Ectodermal cell (in vitro differentiated cells): ENCODE measurements at regions not wholly inside any gene's neighbourhood (a gene's known extent, or its start where the extent isn't known, plus 50 kb on each side); places are given as distances from the start of the nearest gene placed in this dataset.
"Not testable (repeated sequence)": the region's sequence is repeated elsewhere in the genome, so short reads cannot be mapped to it uniquely, and the experiment has no call there.

Experiments
- H3K27ac ChIP-seq: 2 replicates; pipeline ENCODE4 v1.7.0; 2013; ENCODE audit warnings: mild to moderate bottlenecking, low read depth, low read length; ENCODE audit not compliant: insufficient read depth, poor library complexity, severe bottlenecking
- H3K27me3 ChIP-seq: 2 replicates; pipeline ENCODE4 v1.7.0; 2013; ENCODE audit warnings: mild to moderate bottlenecking, low read length; ENCODE audit not compliant: insufficient read depth, control insufficient read depth, poor library complexity, severe bottlenecking
- H3K36me3 ChIP-seq: one replicate; pipeline ENCODE4 v1.7.0; 2013; ENCODE audit warnings: low read length; ENCODE audit not compliant: control insufficient read depth, insufficient read depth
- H3K4me1 ChIP-seq: one replicate; pipeline ENCODE4 v1.7.0; 2013; ENCODE audit warnings: low read length; ENCODE audit not compliant: control insufficient read depth, insufficient read depth
- H3K4me3 ChIP-seq: 2 replicates; pipeline ENCODE4 v1.7.0; 2013; ENCODE audit warnings: low read depth, low read length, control low read depth; ENCODE audit not compliant: insufficient read depth
- H3K9me3 ChIP-seq: 2 replicates; pipeline ENCODE4 v1.7.0; 2013; ENCODE audit warnings: mild to moderate bottlenecking, low read length, moderate library complexity; ENCODE audit not compliant: control insufficient read depth
- WGBS, 2 experiments: methylation state at CpG; one replicate each; pipeline ENCODE4 v1.1.7; 2013; ENCODE audit warnings: missing lambda C conversion rate in 2 of 2; 5-methylcytosine and 5-hydroxymethylcytosine counted together

GRCh38 chr4:107439401-107439800 lies 280.6 kb downstream of the PAPSS1 start:
- WGBS, 2 experiments, result 93 to 96% methylated on average over 3 of the region's 3 CpGs
- no peak overlapping the region for H3K4me3 ChIP-seq
- no peaks in the 10 kb centered on the region for H3K36me3 ChIP-seq
- no peaks in the 10 kb centered on the region for H3K9me3 ChIP-seq
- no peaks in the 10 kb centered on the region for H3K4me1 ChIP-seq
- H3K27me3 ChIP-seq, result no peaks in the 10 kb centered on the region
- H3K27ac ChIP-seq, result no peak overlapping the region

DNA sequence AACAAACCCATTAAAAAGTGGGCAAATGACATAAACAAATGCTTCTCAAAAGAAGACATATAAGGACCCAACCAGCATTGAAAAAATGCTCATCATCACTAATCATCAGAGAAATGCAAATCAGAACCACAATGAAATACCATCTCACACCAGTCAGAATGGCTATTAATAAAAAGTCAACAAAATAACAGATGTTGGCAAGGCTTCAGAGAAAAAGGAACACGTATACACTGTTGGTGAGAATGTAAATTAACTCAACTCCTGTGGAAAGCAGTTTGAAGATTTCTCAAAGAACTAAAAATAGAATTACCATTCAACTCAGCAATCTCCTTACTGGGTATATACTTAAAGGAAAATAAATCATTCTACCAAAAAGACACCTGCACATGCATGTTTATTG lies 283.6 kb downstream of the PAPSS1 start:
- WGBS, 2 experiments, result 100% methylated on average over 1 of the region's 1 CpG; no CpG with 5 or more reads in 1 of the 2 experiments
- H3K36me3 ChIP-seq, H3K4me3 ChIP-seq, H3K27ac ChIP-seq, H3K27me3 ChIP-seq, H3K9me3 ChIP-seq, H3K4me1 ChIP-seq: not testable (repeated sequence)

DNA sequence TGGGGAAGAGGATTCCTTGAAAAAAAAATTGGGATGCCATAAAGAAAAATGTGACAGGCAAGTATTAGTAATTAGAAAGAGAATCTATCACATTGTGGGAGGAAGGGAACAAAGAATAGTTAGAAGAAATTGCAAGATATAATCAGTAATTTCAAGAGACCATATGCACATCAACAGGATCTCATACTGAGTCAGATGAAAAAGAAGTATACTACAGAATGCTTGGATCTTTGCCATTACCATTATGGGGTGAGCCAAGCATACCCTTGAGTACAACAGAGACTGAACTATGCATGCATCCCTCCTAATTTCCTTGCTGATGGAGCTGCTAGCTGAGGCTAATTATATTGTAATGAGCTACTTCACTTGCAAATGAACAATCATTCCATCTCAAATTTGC lies 287.6 kb downstream of the PAPSS1 start:
- Histone ChIP-seq H3K4me3 (no peak overlapping the region), H3K4me1 (no peaks in the 10 kb centered on the region), H3K36me3 (no peaks in the 10 kb centered on the region), H3K27me3 (no peaks in the 10 kb centered on the region), H3K27ac (no peak overlapping the region), H3K9me3 (no peaks in the 10 kb centered on the region)

GRCh38 chr4:107423677-107424405 lies 296.2 kb downstream of the PAPSS1 start:
- Histone ChIP-seq H3K4me3 (no peak overlapping the region), H3K4me1 (no peaks in the 10 kb centered on the region), H3K27me3 (no peaks in the 10 kb centered on the region)

DNA sequence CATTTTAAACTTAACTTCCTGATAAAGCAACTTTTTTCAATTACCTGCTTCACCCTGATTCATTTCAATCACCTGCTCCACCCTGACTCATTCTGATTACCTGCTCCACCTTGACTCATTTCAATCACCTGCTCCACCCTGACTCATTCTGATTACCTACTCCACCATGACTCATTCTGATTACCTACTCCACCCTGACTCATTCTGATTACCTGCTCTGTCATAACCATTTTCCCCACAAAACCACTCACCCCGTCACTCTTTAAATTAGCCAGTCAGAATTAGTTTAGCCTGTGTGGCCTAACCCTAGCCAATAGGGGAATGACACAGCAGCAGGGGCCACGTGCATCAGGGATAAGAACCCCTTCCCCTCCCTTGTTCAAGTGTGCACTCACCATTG lies 300.5 kb downstream of the PAPSS1 start:
- not testable (repeated sequence) for H3K27ac ChIP-seq, H3K9me3 ChIP-seq, H3K4me3 ChIP-seq, H3K27me3 ChIP-seq, H3K4me1 ChIP-seq, H3K36me3 ChIP-seq
- 80 to 92% methylated on average over 2 of the region's 2 CpGs for WGBS, 2 experiments

More at GRCh38 chr4:107423677-107424405, 296.2 kb downstream of the PAPSS1 start:
- 75 to 91% methylated on average over 2 of the region's 2 CpGs for WGBS, 2 experiments
- Histone ChIP-seq H3K36me3 (no peaks in the 10 kb centered on the region), H3K27ac (no peak overlapping the region), H3K9me3 (no peaks in the 10 kb centered on the region)

DNA sequence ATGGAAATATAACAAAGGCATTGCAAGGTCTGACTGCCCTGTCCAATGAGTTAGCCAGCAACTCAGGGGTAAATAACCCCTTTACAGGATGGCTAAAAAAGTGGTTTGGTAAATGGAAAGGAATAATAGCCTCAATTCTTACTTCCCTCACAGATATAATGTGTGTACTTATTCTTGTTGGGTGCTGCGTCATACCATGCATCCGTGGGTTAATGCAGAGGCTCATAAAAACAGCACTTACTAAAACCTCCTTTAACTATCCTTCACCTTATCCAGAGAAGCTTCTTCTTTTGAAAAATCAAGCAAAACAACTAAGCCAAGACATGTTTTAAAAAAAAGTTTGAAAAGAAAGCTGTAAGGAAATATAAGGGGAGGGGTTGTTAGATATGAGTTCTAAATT lies 301.0 kb downstream of the PAPSS1 start:
- 78 to 100% methylated on average over 1 to 2 of the region's 2 CpGs for WGBS, 2 experiments
- Histone ChIP-seq H3K4me1 (no peaks in the 10 kb centered on the region), H3K9me3 (no peaks in the 10 kb centered on the region), H3K36me3 (no peaks in the 10 kb centered on the region), H3K4me3 (no peak overlapping the region), H3K27ac (no peak overlapping the region), H3K27me3 (no peaks in the 10 kb centered on the region)

GRCh38 chr4:107415490-107415889 lies 304.5 kb downstream of the PAPSS1 start:
- H3K4me3 ChIP-seq, H3K4me1 ChIP-seq, H3K9me3 ChIP-seq, H3K27ac ChIP-seq, H3K27me3 ChIP-seq, H3K36me3 ChIP-seq: not testable (repeated sequence)
- 96 to 100% methylated on average over 4 of the region's 5 CpGs for WGBS, 2 experiments

DNA sequence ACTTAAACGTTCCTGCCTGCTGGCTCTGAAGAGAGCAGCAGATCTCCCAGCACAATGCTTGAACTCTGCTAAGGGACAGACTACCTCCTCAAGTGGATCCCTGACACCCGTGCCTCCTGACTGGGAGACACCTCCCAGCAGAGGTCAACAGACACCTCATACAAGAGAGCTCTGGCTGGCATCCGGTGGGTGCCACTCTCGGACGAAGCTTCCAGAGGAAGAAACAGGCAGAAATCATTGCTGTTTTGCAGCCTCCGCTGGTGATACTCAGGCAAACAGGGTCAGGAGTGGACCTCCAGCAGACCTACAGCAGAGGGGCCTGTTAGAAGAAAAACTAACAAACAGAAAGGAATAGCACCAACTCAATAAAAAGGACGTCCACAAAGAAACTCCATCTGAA lies 310.2 kb downstream of the PAPSS1 start:
- H3K27ac ChIP-seq, H3K4me1 ChIP-seq, H3K4me3 ChIP-seq, H3K27me3 ChIP-seq, H3K9me3 ChIP-seq, H3K36me3 ChIP-seq: not testable (repeated sequence)
- 89 to 94% methylated on average over 7 of the region's 7 CpGs for WGBS, 2 experiments

DNA sequence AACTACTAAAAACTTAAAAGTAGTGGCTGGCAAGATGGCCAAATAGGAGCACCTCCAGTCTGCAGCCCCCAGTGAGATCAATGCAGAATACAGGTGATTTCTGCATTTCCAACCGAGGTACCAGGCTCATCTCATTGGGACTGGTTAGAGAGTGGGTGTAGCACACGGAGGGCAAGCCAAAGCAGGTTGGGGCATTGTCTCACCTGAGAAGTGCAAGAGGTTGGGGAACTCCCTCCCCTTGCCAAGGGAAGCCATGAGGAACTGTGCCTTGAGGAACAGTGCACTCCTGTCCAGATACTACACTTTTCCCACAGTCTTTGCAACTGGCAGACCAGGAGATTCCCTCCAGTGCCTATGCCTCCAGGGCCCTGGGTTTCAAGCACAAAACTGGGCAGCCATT lies 311.1 kb downstream of the PAPSS1 start:
- Histone ChIP-seq H3K4me1 (no peaks in the 10 kb centered on the region), H3K27ac (no peak overlapping the region), H3K9me3 (no peaks in the 10 kb centered on the region), H3K4me3 (no peak overlapping the region), H3K36me3 (no peaks in the 10 kb centered on the region), H3K27me3 (no peaks in the 10 kb centered on the region)
- WGBS, 2 experiments, result 41 to 49% methylated on average over 2 of the region's 2 CpGs

DNA sequence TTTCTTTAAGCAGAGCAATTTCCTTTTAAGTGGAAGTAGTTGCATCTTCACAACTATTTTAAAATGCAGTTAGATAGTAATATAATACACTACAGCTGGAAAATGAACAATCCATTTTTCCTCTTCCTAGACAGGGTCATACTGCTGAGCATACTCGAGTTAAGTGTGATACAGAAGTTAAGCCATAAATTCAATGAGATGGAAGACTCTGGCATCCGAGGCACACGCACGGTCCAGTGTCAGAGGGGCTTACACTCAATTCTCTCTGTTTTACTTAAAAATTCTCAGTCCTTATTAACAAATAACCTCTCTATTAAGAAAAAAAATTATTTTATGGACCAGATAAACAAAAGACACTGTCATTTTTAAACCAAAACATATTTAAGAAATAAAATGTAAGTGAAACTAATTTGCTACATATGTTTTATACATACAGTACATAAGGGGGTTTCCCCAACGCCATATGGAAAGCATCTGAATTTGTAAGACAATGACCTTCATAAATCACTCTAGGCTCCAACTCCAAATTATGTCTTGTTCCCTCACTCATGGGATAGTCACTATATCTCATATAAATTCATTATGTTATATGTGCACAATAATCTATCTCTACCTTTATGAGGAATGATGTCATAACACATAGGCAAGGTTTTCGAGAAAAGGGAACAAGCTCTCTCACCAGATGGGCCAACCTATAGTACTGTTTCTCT lies 315.3 kb downstream of the PAPSS1 start:
- H3K4me3 ChIP-seq, result no peak overlapping the region
- H3K9me3 ChIP-seq, result no peaks in the 10 kb centered on the region
- no peaks in the 10 kb centered on the region for H3K27me3 ChIP-seq
- WGBS, 2 experiments, result 90 to 96% methylated on average over 5 to 6 of the region's 6 CpGs
- H3K27ac ChIP-seq, result no peak overlapping the region
- no peaks in the 10 kb centered on the region for H3K36me3 ChIP-seq
- H3K4me1 ChIP-seq, result no peaks in the 10 kb centered on the region
